C4-2B (cell line): ENCODE measurements at regions not wholly inside any gene's neighbourhood (a gene's known extent, or its start where the extent isn't known, plus 50 kb on each side); places are given as distances from the start of the nearest gene placed in this dataset.

Experiments
- CTCF ChIP-seq: fragments of 450-650 bp; conservative IDR thresholded peaks from 2 replicates; pipeline ENCODE4 v1.5.1; 2017; ENCODE audit warnings: mild to moderate bottlenecking
- ZFX ChIP-seq: fragments of 450-650 bp; IDR thresholded peaks from 2 replicates; pipeline ENCODE4 v1.6.1; 2017

- TF ChIP-seq CTCF = no peak
- TF ChIP-seq ZFX = no peak
Measured at GRCh38 chr18:70459731-70460130, 170.9 kb downstream of the SOCS6 start.
